ENCODE measurements at regions not wholly inside any gene's neighbourhood (a gene's known extent, or its start where the extent isn't known, plus 50 kb on each side); places are given as distances from the start of the nearest gene placed in this dataset.

- CTCF ChIA-PET (ENCODE audit: unreplicated experiment): no interaction called here
- Histone ChIP-seq H2AFZ (ENCODE audit: low read length) (no peak overlapping the region), H3K4me2 (ENCODE audit: low read length) (no peak overlapping the region), H3K36me3 (ENCODE audit: insufficient read depth, low read length) (no peaks in the 10 kb centered on the region), H3K4me3 (ENCODE audit: low read depth, low read length, poor library complexity, severe bottlenecking) (no peak overlapping the region), H3K9me3 (ENCODE audit: low read length) (no peaks in the 10 kb centered on the region), H3K4me1 (ENCODE audit: insufficient read depth, low read length, poor library complexity, severe bottlenecking) (no peaks in the 10 kb centered on the region), H3K9me2 (ENCODE audit: insufficient read depth, low read length) (no peaks in the 10 kb centered on the region), H3K79me2 (ENCODE audit: insufficient read depth, low read depth, low read length) (no peaks in the 10 kb centered on the region), H3K27ac (ENCODE audit: low read depth, low read length, poor library complexity, severe bottlenecking) (no peak overlapping the region), H4K20me1 (ENCODE audit: insufficient read depth, low read length) (no peaks in the 10 kb centered on the region)
- TF ChIP-seq EZH2phosphoT487 (IDR thresholded peaks at IDR 0.05; ENCODE audit: borderline replicate concordance, low read depth, low read length) (no peak), CTCF (conservative IDR thresholded peaks at IDR 0.05; ENCODE audit: low read length) (no peak)
- DNase-seq (ENCODE audit: low spot score): no peak
- BruUV-seq (replicated peaks): no TSS peak
- intact Hi-C loops (cut with micrococcal nuclease; ENCODE audit: unreplicated experiment): no loop called here
- POLR2A ChIA-PET: interaction anchor here (0.5 kb wide), 1 partner anchor 8 kb away, joined by 3 read pairs; no protein-coding TSS in a partner anchor
These were observed 504.2 kb upstream of the IGFBP7 start for GRCh38 chr4:57614257-57614932.

GRCh38 chr4:57612279-57612678 lies 502.1 kb upstream of the IGFBP7 start:
- TF ChIP-seq CTCF (conservative IDR thresholded peaks at IDR 0.05; ENCODE audit: low read length): no peak
- TF ChIP-seq EZH2phosphoT487 (IDR thresholded peaks at IDR 0.05; ENCODE audit: borderline replicate concordance, low read depth, low read length): no peak
- Histone ChIP-seq H3K4me2 (ENCODE audit: low read length) (no peak overlapping the region), H3K9me2 (ENCODE audit: insufficient read depth, low read length) (no peaks in the 10 kb centered on the region), H3K36me3 (ENCODE audit: insufficient read depth, low read length) (no peaks in the 10 kb centered on the region), H4K20me1 (ENCODE audit: insufficient read depth, low read length) (no peaks in the 10 kb centered on the region), H3K79me2 (ENCODE audit: insufficient read depth, low read depth, low read length) (no peaks in the 10 kb centered on the region), H2AFZ (ENCODE audit: low read length) (no peak overlapping the region), H3K27ac (ENCODE audit: low read depth, low read length, poor library complexity, severe bottlenecking) (no peak overlapping the region), H3K9me3 (ENCODE audit: low read length) (no peaks in the 10 kb centered on the region), H3K4me3 (ENCODE audit: low read depth, low read length, poor library complexity, severe bottlenecking) (no peak overlapping the region), H3K4me1 (ENCODE audit: insufficient read depth, low read length, poor library complexity, severe bottlenecking) (no peaks in the 10 kb centered on the region)
- CTCF ChIA-PET (ENCODE audit: unreplicated experiment): no interaction called here
- no TSS peak for BruUV-seq (replicated peaks)
- DNase-seq (ENCODE audit: low spot score): no peak
- intact Hi-C loops (cut with micrococcal nuclease; ENCODE audit: unreplicated experiment): no loop called here
- POLR2A ChIA-PET: no interaction called here

DNA sequence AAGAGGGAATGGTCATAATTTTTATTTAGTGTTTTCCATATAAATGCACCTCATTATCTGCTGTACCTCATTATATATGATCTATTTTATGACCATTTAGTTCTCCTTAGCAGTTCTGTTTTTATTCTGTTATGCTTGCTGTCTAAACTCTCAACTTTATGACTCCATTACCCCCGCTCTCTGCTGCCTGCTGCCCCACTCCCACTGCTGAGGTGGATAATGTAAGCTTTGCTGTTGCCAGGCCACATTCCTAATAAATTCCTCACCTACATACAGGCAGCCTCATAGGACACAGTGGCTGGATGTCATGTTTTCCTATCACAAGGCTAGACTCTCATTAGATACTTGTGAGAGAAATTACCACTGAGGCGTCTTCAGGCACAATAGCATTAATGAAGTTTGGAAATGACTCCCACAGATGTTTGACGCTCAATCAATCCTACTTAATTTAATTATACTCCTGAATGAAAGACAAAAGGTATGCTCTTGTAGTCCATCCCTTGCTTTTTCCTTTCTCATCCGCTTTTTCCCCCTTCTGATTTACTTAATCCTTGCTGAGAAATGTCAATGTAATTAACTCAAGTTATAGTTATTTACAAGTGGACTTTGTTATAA lies 497.5 kb upstream of the IGFBP7 start:
- BruUV-seq (replicated peaks): no TSS peak
- DNase-seq (ENCODE audit: low spot score): no peak
- Histone ChIP-seq H3K4me2 (ENCODE audit: low read length) (no peak overlapping the region), H3K4me3 (ENCODE audit: low read depth, low read length, poor library complexity, severe bottlenecking) (no peak overlapping the region), H4K20me1 (ENCODE audit: insufficient read depth, low read length) (no peaks in the 10 kb centered on the region), H3K9me3 (ENCODE audit: low read length) (no peaks in the 10 kb centered on the region), H3K36me3 (ENCODE audit: insufficient read depth, low read length) (no peaks in the 10 kb centered on the region), H3K27ac (ENCODE audit: low read depth, low read length, poor library complexity, severe bottlenecking) (no peak overlapping the region), H3K4me1 (ENCODE audit: insufficient read depth, low read length, poor library complexity, severe bottlenecking) (no peaks in the 10 kb centered on the region), H3K79me2 (ENCODE audit: insufficient read depth, low read depth, low read length) (no peaks in the 10 kb centered on the region), H2AFZ (ENCODE audit: low read length) (no peak overlapping the region), H3K9me2 (ENCODE audit: insufficient read depth, low read length) (no peaks in the 10 kb centered on the region)
- TF ChIP-seq CTCF (conservative IDR thresholded peaks at IDR 0.05; ENCODE audit: low read length) (no peak), EZH2phosphoT487 (IDR thresholded peaks at IDR 0.05; ENCODE audit: borderline replicate concordance, low read depth, low read length) (no peak)
- CTCF ChIA-PET (ENCODE audit: unreplicated experiment): no interaction called here
- intact Hi-C loops (cut with micrococcal nuclease; ENCODE audit: unreplicated experiment): no loop called here
- POLR2A ChIA-PET: no interaction called here
